ENCODE measurements at regions not wholly inside any gene's neighbourhood (a gene's known extent, or its start where the extent isn't known, plus 50 kb on each side); places are given as distances from the start of the nearest gene placed in this dataset.

DNA sequence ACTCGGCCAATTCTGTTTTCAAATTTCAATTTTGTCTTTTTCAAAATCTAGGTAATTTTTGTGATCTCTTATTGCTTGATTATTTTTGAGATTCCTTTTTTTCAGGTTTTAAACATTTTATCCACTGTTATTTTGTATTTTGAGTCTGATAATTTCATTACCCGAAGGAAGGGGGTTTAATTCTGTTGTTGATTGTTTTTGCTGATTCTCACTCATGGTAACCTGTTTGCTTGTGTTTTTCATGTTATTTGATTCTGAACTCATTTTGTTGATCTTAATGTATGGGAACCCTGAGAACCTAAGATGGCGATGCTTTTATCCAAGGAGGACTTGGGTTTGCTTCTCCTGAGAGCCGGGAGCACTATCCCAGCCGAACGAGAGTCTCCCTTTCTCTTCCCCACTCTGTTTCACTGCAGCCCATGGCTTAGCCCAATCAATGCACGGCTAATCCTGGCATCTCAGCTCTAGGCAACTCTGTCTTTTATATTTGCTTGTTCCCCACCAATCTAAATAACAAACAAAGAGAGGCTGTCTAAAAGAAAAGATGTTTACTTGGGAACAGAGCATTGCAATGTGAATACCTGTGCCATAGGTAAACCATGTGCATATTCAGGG lies 73.2 kb upstream of the ZCCHC2 start:
- no peak for TF ChIP-seq CTCF (IDR thresholded peaks at IDR 0.05 in 4 of 5, conservative IDR thresholded peaks at IDR 0.05 in 1 of 5)
- no peak for TF ChIP-seq POLR2A (IDR thresholded peaks at IDR 0.05)
